ENCODE measurements at regions not wholly inside any gene's neighbourhood (a gene's known extent, or its start where the extent isn't known, plus 50 kb on each side); places are given as distances from the start of the nearest gene placed in this dataset.

DNA sequence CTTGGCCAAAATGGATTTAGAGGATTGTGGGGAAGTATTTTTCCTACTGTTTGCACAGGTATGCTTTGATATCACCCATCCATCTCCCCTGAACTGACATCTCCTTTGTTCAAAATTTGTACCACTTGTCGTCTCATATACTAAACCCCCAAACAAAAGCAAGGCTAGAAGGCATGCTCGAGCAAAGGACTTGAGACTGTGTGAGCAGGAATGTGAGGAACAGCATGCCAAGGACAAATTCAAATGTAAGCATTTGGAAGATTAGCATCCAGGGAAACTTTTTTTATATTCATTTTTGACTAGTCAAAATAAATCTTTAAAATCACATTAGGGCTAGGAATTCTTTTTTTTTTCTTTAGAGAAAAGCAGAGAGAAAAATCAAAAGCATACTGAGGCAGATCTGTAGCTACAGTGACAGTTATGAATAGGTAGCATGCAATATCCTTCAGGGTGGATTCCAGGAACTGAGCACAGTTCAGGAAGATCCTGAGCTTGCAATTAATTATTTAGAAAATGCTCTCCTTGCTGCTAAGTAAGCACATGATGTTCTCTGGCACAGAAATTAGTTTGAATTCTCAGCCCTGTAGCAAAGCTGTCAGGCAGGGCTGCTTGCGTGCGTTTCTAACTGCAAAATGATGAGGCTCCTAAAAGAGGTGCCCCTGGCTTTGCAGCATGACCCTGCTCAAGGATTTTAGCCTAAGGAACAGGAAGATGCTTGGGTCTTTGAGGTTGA lies 327.7 kb downstream of the LRIG3 start:
- in situ Hi-C loops (cut with MboI; ENCODE audit: low sequenced_read_pairs), result no loop called here
- no peaks in the 10 kb centered on the region for H3K36me3 ChIP-seq (ENCODE audit: control insufficient read depth, insufficient read depth, low read length)
- H3K9me1 ChIP-seq (ENCODE audit: insufficient read depth, low read length), result peaks cover 3% of the 10 kb centered on the region; the same call in 1 of the 2 replicates
- intact Hi-C loops (cut with micrococcal nuclease), result no loop called here
- H3K4me3 ChIP-seq (ENCODE audit: insufficient read depth, low read depth, low read length), result no peak overlapping the region
- H3K23ac ChIP-seq (ENCODE audit: low read depth, low read length), result no peak overlapping the region
- no peak overlapping the region for H3K27ac ChIP-seq (ENCODE audit: insufficient read depth, low read length)
- CTCF ChIA-PET, result interaction anchor here (0.7 kb wide), 1 partner anchor 57 kb away, joined by 3 read pairs; no protein-coding TSS in a partner anchor
- no peak for DNase-seq
- H3K4me2 ChIP-seq (ENCODE audit: low read depth, low read length), result no peak overlapping the region
- no peak overlapping the region for H2BK15ac ChIP-seq (ENCODE audit: low read depth, low read length)
- no peak overlapping the region for H4K5ac ChIP-seq (ENCODE audit: low read depth, low read length)
- no peaks in the 10 kb centered on the region for H4K20me1 ChIP-seq (ENCODE audit: insufficient read depth, low read length)
- H2BK120ac ChIP-seq (ENCODE audit: low read depth, low read length), result no peak overlapping the region
- H2BK20ac ChIP-seq (ENCODE audit: low read depth, low read length), result no peak overlapping the region
- H3K9me3 ChIP-seq (ENCODE audit: control insufficient read depth, insufficient read depth, low read length), result no peaks in the 10 kb centered on the region
- POLR2A ChIA-PET (ENCODE audit: unreplicated experiment), result no interaction called here
- no peaks in the 10 kb centered on the region for H3K79me1 ChIP-seq (ENCODE audit: low read depth in 1 of 2, low read length in 2 of 2)
- dilution Hi-C loops (cut with HindIII; ENCODE audit: low sequenced_read_pairs, unreplicated experiment), result no loop called here
- no peak; the same call in 1 of the 2 replicates for ATAC-seq (ENCODE audit: low read depth)
- no peak overlapping the region for H2BK5ac ChIP-seq (ENCODE audit: low read depth, low read length, poor library complexity, severe bottlenecking)
- no peak overlapping the region for H3K14ac ChIP-seq (replicated peaks; ENCODE audit: low read depth, low read length)
- peaks cover 4% of the 10 kb centered on the region for H3K4me1 ChIP-seq (ENCODE audit: control insufficient read depth, insufficient read depth, low read length)
- no peak overlapping the region for H3K9ac ChIP-seq (ENCODE audit: low read depth, low read length)
- BruUV-seq (replicated peaks), result no TSS peak
- H3K56ac ChIP-seq (ENCODE audit: extremely low read depth, insufficient read depth, low read length), result no peak overlapping the region
- no peak overlapping the region for H3K4ac ChIP-seq (ENCODE audit: low read depth, low read length)
- TF ChIP-seq NFE2L2 (IDR thresholded peaks at IDR 0.05; ENCODE audit: low read depth, low read length) (no peak), MAZ (IDR thresholded peaks at IDR 0.05; ENCODE audit: borderline replicate concordance, low read depth, low read length) (no peak), CEBPB (IDR thresholded peaks at IDR 0.05; ENCODE audit: low read depth, low read length) (no peak), MAFK (IDR thresholded peaks at IDR 0.05; ENCODE audit: low read depth, low read length) (no peak), RCOR1 (IDR thresholded peaks at IDR 0.05; ENCODE audit: insufficient replicate concordance, low read length) (no peak), FOS (IDR thresholded peaks at IDR 0.05; ENCODE audit: low read depth, low read length) (no peak), RFX5 (IDR thresholded peaks at IDR 0.05; ENCODE audit: low read depth, low read length) (no peak)
- TF ChIP-seq, protein P1, sequence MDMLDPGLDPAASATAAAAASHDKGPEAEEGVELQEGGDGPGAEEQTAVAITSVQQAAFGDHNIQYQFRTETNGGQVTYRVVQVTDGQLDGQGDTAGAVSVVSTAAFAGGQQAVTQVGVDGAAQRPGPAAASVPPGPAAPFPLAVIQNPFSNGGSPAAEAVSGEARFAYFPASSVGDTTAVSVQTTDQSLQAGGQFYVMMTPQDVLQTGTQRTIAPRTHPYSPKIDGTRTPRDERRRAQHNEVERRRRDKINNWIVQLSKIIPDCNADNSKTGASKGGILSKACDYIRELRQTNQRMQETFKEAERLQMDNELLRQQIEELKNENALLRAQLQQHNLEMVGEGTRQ (IDR thresholded peaks at IDR 0.05; ENCODE audit: low read depth, low read length), result no peak
- WGBS, 2 experiments (ENCODE audit: extremely low coverage in 2 of 2, insufficient read length in 1 of 2), result 79% methylated on average over 2 of the region's 4 CpGs; no CpG with 5 or more reads in 1 of the 2 experiments
- H4K8ac ChIP-seq (ENCODE audit: low read depth in 2 of 2, low read length in 2 of 2), result no peak overlapping the region
- H3K18ac ChIP-seq (ENCODE audit: low read depth, low read length), result no peak overlapping the region; the same call in 1 of the 2 replicates
- no peak overlapping the region for H4K91ac ChIP-seq (ENCODE audit: insufficient read depth, low read depth, low read length)
- H2AK5ac ChIP-seq (ENCODE audit: low read depth, low read length), result no peak overlapping the region
- H3K27me3 ChIP-seq (ENCODE audit: control insufficient read depth, insufficient read depth, low read length), result no peaks in the 10 kb centered on the region
- H2AFZ ChIP-seq (replicated peaks; ENCODE audit: low read length, poor library complexity), result no peak overlapping the region
- H2AK9ac ChIP-seq (replicated peaks; ENCODE audit: low read depth, low read length, poor library complexity), result no peak overlapping the region
